ENCODE measurements at regions not wholly inside any gene's neighbourhood (a gene's known extent, or its start where the extent isn't known, plus 50 kb on each side); places are given as distances from the start of the nearest gene placed in this dataset.

GRCh38 chr19:5228932-5229777 is 111.5 kb downstream of the PTPRS start:
- TF ChIP-seq EZH2 (IDR thresholded peaks at IDR 0.05; ENCODE audit: borderline replicate concordance, insufficient read depth, low read depth, low read length, poor library complexity, severe bottlenecking) (no peak), CTCF (IDR thresholded peaks at IDR 0.05) (no peak)
